ENCODE measurements at regions not wholly inside any gene's neighbourhood (a gene's known extent, or its start where the extent isn't known, plus 50 kb on each side); places are given as distances from the start of the nearest gene placed in this dataset.

GRCh38 chr6:9240861-9241260, 805.5 kb upstream of the SLC35B3 start:
- Histone ChIP-seq H3K9me3 (peaks cover 0 to 3% (median 0%) of the 10 kb centered on the region in 8 donors), H3K4me1 (no peaks in the 10 kb centered on the region), H3K27ac (no peak overlapping the region), H3K27me3 (replicated peaks in 1 of 7) (no peaks in the 10 kb centered on the region), H3K36me3 (no peaks in the 10 kb centered on the region), H3K4me3 (no peak overlapping the region)
- TF ChIP-seq POLR2A (IDR thresholded peaks at IDR 0.05) = no peak
- no peak for TF ChIP-seq POLR2AphosphoS5 (IDR thresholded peaks at IDR 0.05)
- no peak for TF ChIP-seq CTCF (IDR thresholded peaks at IDR 0.05 in 8 of 11, conservative IDR thresholded peaks at IDR 0.05 in 3 of 11)
- DNase-seq = no peak
- intact Hi-C loops (cut with DNase I; ENCODE audit: low total_unique reads) = no loop called here
- WGBS, 5 donors = 90 to 98% (median 93%) methylated on average over 2 of the region's 2 CpGs

GRCh38 chr6:9236443-9236842, 801.1 kb upstream of the SLC35B3 start:
- 64 to 77% (median 66%) methylated on average over 6 of the region's 6 CpGs for whole genome bisulfite sequencing, 5 donors
- TF ChIP-seq POLR2A (IDR thresholded peaks at IDR 0.05) = no peak
- TF ChIP-seq POLR2AphosphoS5 (IDR thresholded peaks at IDR 0.05) = no peak
- TF ChIP-seq CTCF (IDR thresholded peaks at IDR 0.05 in 8 of 11, conservative IDR thresholded peaks at IDR 0.05 in 3 of 11) = no peak
- DNase-seq = no peak
- Histone ChIP-seq H3K4me3 (no peak overlapping the region), H3K27ac (no peak overlapping the region), H3K36me3 (no peaks in the 10 kb centered on the region), H3K4me1 (no peaks in the 10 kb centered on the region), H3K9me3 (peaks cover 0 to 24% (median 11%) of the 10 kb centered on the region in 8 donors), H3K27me3 (replicated peaks in 1 of 7) (no peaks in the 10 kb centered on the region)
- intact Hi-C loops (cut with DNase I; ENCODE audit: low total_unique reads) = no loop called here

GRCh38 chr6:9233686-9234085, 798.3 kb upstream of the SLC35B3 start:
- H3K36me3 ChIP-seq = no peaks in the 10 kb centered on the region
- H3K9me3 ChIP-seq = peaks cover 0 to 24% (median 14%) of the 10 kb centered on the region in 8 donors
- intact Hi-C loops (cut with DNase I; ENCODE audit: low total_unique reads) = no loop called here
- no peaks in the 10 kb centered on the region for H3K27me3 ChIP-seq (replicated peaks in 1 of 7)
- no peak for DNase-seq
- TF ChIP-seq POLR2A (IDR thresholded peaks at IDR 0.05) = no peak
- TF ChIP-seq CTCF (IDR thresholded peaks at IDR 0.05 in 8 of 11, conservative IDR thresholded peaks at IDR 0.05 in 3 of 11) = no peak
- no peak for TF ChIP-seq POLR2AphosphoS5 (IDR thresholded peaks at IDR 0.05)
- no peaks in the 10 kb centered on the region for H3K4me1 ChIP-seq
- no peak overlapping the region for H3K27ac ChIP-seq
- 86 to 98% (median 97%) methylated on average over 1 of the region's 1 CpG for WGBS, 5 donors
- no peak overlapping the region for H3K4me3 ChIP-seq

GRCh38 chr6:9233226-9233625, 797.9 kb upstream of the SLC35B3 start:
- DNase-seq = no peak
- H3K27ac ChIP-seq = no peak overlapping the region
- no peak for TF ChIP-seq POLR2AphosphoS5 (IDR thresholded peaks at IDR 0.05)
- no peak for TF ChIP-seq CTCF (IDR thresholded peaks at IDR 0.05 in 8 of 11, conservative IDR thresholded peaks at IDR 0.05 in 3 of 11)
- no peak for TF ChIP-seq POLR2A (IDR thresholded peaks at IDR 0.05)
- no peaks in the 10 kb centered on the region for H3K4me1 ChIP-seq
- H3K4me3 ChIP-seq = no peak overlapping the region
- intact Hi-C loops (cut with DNase I; ENCODE audit: low total_unique reads) = no loop called here
- peaks cover 0 to 24% (median 14%) of the 10 kb centered on the region in 8 donors for H3K9me3 ChIP-seq
- no peaks in the 10 kb centered on the region for H3K27me3 ChIP-seq (replicated peaks in 1 of 7)
- H3K36me3 ChIP-seq = no peaks in the 10 kb centered on the region
- 8 to 27% (median 20%) methylated on average over 2 of the region's 2 CpGs for WGBS, 5 donors

Data from spleen (tissue), 11 donors.